ENCODE measurements at regions not wholly inside any gene's neighbourhood (a gene's known extent, or its start where the extent isn't known, plus 50 kb on each side); places are given as distances from the start of the nearest gene placed in this dataset.

DNA sequence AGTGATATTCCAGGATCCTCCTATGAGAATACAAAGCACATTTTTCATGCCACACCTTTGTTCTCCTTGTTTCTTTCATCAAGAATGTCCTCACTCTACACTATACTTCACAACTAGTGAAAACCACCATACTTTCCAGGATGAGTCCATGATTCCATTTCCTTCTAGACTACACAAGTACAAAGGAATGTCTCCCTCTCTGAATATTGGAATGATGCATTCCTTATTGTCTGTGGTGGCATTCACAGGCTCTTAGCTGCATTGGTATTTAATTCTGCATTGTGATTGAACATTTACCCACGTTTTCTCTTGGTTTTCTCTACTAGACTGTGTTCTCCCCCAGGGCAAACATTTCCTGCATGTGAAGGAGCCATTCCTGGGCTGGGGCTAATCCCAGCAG is 217.5 kb downstream of the RAP2B start:
- peaks cover 19% of the 10 kb centered on the region for H3K27me3 Mint-ChIP-seq (ENCODE audit: unreplicated experiment)

DNA sequence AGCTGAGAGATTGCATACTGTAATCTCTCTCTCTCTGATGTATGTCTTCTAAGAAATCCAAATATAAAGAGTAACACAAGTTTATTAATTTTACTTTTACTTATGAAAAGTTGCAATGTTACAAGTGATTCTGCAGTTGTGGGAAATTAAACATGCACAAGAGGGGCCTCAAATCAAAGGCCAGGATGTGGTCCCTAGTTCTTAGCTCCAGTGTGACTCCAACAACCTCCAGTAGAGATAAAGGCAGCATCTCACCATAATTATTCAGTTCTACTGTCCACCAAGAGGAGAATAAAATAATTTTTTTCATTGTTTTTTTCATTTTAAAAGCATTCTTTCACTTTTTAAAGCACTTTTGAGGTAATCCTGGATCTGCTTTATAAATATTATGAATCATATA is 223.3 kb downstream of the RAP2B start:
- peaks cover 7% of the 10 kb centered on the region for H3K27me3 Mint-ChIP-seq (ENCODE audit: unreplicated experiment)
- no peaks in the 10 kb centered on the region for H3K36me3 Mint-ChIP-seq (ENCODE audit: unreplicated experiment)
- H3K4me3 Mint-ChIP-seq (ENCODE audit: unreplicated experiment), result no peak overlapping the region
- no peak overlapping the region for H3K27ac Mint-ChIP-seq (ENCODE audit: unreplicated experiment)
- no peaks in the 10 kb centered on the region for H3K4me1 Mint-ChIP-seq (ENCODE audit: unreplicated experiment)
- no peaks in the 10 kb centered on the region for H3K9me3 Mint-ChIP-seq (ENCODE audit: unreplicated experiment)
- TF ChIP-seq, protein P1, sequence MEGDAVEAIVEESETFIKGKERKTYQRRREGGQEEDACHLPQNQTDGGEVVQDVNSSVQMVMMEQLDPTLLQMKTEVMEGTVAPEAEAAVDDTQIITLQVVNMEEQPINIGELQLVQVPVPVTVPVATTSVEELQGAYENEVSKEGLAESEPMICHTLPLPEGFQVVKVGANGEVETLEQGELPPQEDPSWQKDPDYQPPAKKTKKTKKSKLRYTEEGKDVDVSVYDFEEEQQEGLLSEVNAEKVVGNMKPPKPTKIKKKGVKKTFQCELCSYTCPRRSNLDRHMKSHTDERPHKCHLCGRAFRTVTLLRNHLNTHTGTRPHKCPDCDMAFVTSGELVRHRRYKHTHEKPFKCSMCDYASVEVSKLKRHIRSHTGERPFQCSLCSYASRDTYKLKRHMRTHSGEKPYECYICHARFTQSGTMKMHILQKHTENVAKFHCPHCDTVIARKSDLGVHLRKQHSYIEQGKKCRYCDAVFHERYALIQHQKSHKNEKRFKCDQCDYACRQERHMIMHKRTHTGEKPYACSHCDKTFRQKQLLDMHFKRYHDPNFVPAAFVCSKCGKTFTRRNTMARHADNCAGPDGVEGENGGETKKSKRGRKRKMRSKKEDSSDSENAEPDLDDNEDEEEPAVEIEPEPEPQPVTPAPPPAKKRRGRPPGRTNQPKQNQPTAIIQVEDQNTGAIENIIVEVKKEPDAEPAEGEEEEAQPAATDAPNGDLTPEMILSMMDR (IDR thresholded peaks at IDR 0.05), result no peak
- no peak for DNase-seq (ENCODE audit: extremely low spot score, unreplicated experiment)

More for the DNA sequence above, 217.5 kb downstream of the RAP2B start:
- no peaks in the 10 kb centered on the region for H3K9me3 Mint-ChIP-seq (ENCODE audit: unreplicated experiment)
- no peak overlapping the region for H3K4me3 Mint-ChIP-seq (ENCODE audit: unreplicated experiment)
- TF ChIP-seq, protein P1 (IDR thresholded peaks at IDR 0.05), result no peak
- H3K4me1 Mint-ChIP-seq (ENCODE audit: unreplicated experiment), result no peaks in the 10 kb centered on the region
- no peak overlapping the region for H3K27ac Mint-ChIP-seq (ENCODE audit: unreplicated experiment)
- no peak for DNase-seq (ENCODE audit: extremely low spot score, unreplicated experiment)
- no peaks in the 10 kb centered on the region for H3K36me3 Mint-ChIP-seq (ENCODE audit: unreplicated experiment)

DNA sequence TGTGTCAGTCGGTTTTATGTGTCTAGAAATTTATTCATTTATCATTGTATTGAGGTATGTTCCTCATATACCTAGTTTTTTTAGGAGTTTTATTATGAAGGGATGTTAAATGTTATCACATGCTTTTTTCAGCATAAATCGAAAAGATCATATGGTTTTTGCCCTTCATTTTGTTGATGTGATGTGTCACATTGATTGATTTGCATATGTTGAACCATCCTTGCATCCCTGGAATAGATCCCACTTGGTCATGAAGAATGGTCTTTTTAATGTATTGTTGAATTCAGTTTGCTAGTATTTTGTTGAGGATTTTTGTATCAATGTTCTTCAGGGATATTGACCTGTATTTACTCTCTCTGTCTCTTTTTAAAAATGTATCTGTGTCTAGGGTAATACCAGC is 230.3 kb downstream of the RAP2B start:
- DNase-seq (ENCODE audit: extremely low spot score, unreplicated experiment), result no peak
- no peak overlapping the region for H3K27ac Mint-ChIP-seq (ENCODE audit: unreplicated experiment)
- peaks cover 10% of the 10 kb centered on the region for H3K4me1 Mint-ChIP-seq (ENCODE audit: unreplicated experiment)
- H3K4me3 Mint-ChIP-seq (ENCODE audit: unreplicated experiment), result no peak overlapping the region
- TF ChIP-seq, protein P1 (IDR thresholded peaks at IDR 0.05), result no peak
- H3K9me3 Mint-ChIP-seq (ENCODE audit: unreplicated experiment), result peaks cover 23% of the 10 kb centered on the region
- H3K27me3 Mint-ChIP-seq (ENCODE audit: unreplicated experiment), result peaks cover 7% of the 10 kb centered on the region
- H3K36me3 Mint-ChIP-seq (ENCODE audit: unreplicated experiment), result peaks cover 4% of the 10 kb centered on the region

DNA sequence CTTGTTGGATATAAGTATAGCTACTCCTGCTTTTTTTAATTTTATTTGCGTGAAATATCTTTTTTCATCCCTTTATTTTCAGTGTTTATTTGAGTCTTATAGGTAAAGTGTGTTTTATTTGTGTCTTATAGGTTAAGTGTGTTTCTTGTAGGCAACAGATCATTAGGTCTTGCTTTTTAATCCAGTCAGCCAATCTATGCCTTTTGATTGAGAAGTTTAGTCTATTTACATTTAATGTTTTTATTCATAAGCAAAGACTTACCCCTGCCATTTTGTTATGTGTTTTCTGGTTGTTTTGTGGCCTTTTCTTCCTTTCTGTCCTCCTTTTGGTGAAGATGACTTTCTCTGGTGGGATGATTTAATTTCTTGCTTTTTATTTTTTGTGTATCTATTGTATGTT is 232.0 kb downstream of the RAP2B start:
- Mint-ChIP-seq H3K36me3 (ENCODE audit: unreplicated experiment) (peaks cover 4% of the 10 kb centered on the region), H3K9me3 (ENCODE audit: unreplicated experiment) (peaks cover 23% of the 10 kb centered on the region), H3K27me3 (ENCODE audit: unreplicated experiment) (peaks cover 5% of the 10 kb centered on the region), H3K4me1 (ENCODE audit: unreplicated experiment) (peaks cover 14% of the 10 kb centered on the region), H3K27ac (ENCODE audit: unreplicated experiment) (no peak overlapping the region), H3K4me3 (ENCODE audit: unreplicated experiment) (no peak overlapping the region)
- no peak for DNase-seq (ENCODE audit: extremely low spot score, unreplicated experiment)
- TF ChIP-seq, protein P1 (IDR thresholded peaks at IDR 0.05), result no peak

DNA sequence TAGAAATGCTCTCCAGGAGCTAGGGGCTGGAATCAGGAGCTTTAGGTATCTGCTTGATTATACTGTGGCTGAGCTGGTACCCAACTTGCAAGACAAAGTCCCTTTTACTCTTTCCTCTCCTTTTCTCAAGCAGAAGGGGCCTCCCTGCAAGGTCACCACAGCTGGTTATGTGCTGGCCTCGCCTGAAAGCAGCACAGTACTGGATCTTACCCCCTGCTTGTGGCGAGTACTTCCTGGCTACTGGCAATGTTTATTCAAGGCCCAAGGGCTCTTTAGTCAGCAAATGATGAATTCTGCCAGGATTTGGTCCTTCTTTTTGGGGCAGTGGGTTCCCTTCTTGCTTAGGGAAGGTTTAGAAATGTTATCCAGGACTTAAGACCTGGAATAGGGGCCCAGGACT is 234.6 kb downstream of the RAP2B start:
- Mint-ChIP-seq H3K4me1 (ENCODE audit: unreplicated experiment) (peaks cover 27% of the 10 kb centered on the region), H3K4me3 (ENCODE audit: unreplicated experiment) (no peak overlapping the region), H3K9me3 (ENCODE audit: unreplicated experiment) (peaks cover 23% of the 10 kb centered on the region), H3K36me3 (ENCODE audit: unreplicated experiment) (peaks cover 4% of the 10 kb centered on the region), H3K27ac (ENCODE audit: unreplicated experiment) (no peak overlapping the region), H3K27me3 (ENCODE audit: unreplicated experiment) (no peaks in the 10 kb centered on the region)
- no peak for DNase-seq (ENCODE audit: extremely low spot score, unreplicated experiment)
- TF ChIP-seq, protein P1 (IDR thresholded peaks at IDR 0.05), result no peak
